HG03565 (cell line): ENCODE measurements at regions not wholly inside any gene's neighbourhood (a gene's known extent, or its start where the extent isn't known, plus 50 kb on each side); places are given as distances from the start of the nearest gene placed in this dataset.

Source experiments
- ATAC-seq: cut with Tn5 transposase; IDR thresholded peaks from one replicate; pipeline ENCODE4 v1.9.1; 2021; ENCODE audit warnings: mild to moderate bottlenecking, moderate library complexity; ENCODE audit not compliant: unreplicated experiment

DNA sequence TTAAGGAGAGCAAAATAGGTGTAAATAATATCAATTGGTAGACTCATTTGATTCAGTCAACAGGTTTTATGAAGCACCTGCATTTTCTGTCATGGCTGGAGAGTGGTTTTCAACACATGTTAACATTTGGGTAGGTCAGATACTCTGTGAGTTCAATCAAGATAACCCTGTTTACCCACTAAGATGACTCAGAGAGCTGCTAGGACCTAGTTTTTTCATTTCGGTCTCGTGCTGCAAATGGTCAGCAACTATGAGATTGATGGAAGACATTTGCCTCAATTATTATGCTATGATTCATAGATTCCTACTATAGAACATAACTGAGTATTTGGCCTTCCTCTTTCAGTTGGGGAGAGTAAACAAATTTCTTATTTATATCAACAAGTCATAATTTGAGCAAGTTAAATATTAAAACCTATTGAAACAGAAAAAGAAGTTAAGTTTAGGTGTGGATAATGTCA, 391.4 kb upstream of the CITED2 start:
- ATAC-seq: no peak

DNA sequence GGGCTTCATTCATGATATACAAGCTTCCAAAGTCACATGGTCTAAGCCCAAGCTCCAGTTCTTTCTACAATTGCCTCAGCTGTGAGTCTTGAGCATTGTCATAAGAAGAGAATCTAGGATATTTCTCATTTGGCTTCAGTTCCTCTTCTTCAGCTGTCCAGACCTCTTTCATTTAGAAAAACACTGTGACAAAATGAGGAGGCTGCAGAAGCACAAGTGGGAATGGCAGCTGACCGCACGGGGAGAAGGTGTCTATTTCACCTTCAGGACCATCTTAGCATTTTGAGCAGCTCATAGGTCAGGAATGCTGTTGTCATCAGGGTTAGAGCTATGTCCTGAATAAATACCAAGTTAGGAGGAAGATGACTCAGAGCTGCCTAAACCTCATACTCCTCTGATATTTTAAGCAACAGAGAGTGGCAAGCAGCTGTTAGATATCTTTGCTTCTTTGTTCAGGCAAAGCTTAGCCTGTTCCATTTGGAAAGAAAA, 390.1 kb upstream of the CITED2 start:
- ATAC-seq: peak; percentile 76

DNA sequence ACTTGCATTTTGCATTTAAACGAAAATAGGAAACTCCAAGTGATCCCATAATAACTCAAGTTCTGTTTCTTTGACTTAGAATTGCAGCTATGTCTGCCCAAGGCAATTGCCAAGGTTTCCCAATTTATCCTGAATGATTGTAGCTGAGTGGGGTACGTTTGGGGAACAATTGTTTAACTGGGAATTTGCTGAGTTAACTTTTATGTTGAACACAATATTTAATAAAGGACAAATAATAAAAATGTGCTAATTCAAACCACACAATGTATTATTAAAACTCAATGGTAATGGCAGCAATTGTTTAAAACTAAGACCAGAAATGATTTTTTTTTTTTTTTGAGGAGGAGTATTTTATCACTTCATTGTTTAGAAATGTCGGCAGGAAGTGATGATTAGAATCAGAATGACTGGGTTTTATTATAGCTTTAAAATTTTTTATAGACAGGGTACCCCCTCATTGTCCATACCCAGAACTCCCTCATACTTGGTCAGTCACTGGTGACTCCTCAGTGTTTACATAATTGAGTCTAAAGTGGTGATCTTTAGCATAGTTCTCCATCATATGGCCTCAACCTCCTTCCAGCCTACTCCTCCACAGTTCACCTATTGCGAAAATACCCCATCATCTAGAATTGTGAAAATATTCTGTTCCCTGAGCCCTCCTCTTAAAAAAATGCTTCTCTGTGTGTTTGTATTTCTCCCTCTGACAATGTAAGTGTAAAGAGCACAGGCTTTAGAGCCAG, 389.2 kb upstream of the CITED2 start:
- no peak for ATAC-seq

DNA sequence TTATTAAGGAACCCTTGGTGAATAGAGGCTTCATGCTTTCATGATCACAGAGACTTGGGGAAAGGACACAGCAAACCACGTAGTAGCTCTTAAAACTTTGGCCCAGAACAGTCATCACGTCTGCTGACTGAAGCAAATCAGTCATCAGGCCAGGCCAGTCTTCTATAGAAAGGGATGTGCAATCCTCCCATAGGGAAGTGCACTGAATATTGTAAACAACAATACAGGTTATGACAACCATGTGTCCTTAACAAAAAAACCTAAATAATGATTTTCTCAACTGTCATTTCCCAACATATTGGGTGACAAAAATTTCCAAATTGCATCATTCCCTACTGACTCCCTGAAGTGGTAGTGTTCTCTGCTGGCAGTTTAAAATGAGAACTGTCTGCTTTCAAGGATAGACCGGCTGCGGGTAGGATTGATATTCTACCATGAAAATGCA, 388.2 kb upstream of the CITED2 start:
- peak; percentile 22 for ATAC-seq

GRCh38 chr6:139760128-139760527, 385.7 kb upstream of the CITED2 start:
- no peak for ATAC-seq

GRCh38 chr6:139759086-139759485, 384.6 kb upstream of the CITED2 start:
- ATAC-seq: no peak

- ATAC-seq: no peak
Measured at GRCh38 chr6:139758209-139758611, 383.8 kb upstream of the CITED2 start.

GRCh38 chr6:139757784-139758183, 383.3 kb upstream of the CITED2 start:
- no peak for ATAC-seq

- no peak for ATAC-seq
Measured at GRCh38 chr6:139756381-139756780, 381.9 kb upstream of the CITED2 start.

- no peak for ATAC-seq
Measured at GRCh38 chr6:139754898-139755775, 380.7 kb upstream of the CITED2 start.

- no peak for ATAC-seq
Measured at GRCh38 chr6:139753198-139753861, 378.9 kb upstream of the CITED2 start.

- no peak for ATAC-seq
Measured at GRCh38 chr6:139752086-139752485, 377.6 kb upstream of the CITED2 start.

- no peak for ATAC-seq
Measured at GRCh38 chr6:139751179-139751578, 376.7 kb upstream of the CITED2 start.

- ATAC-seq: no peak
Measured at GRCh38 chr6:139748353-139749146, 374.1 kb upstream of the CITED2 start.

GRCh38 chr6:139747154-139747553, 372.7 kb upstream of the CITED2 start:
- ATAC-seq: no peak

- no peak for ATAC-seq
Measured at GRCh38 chr6:139744891-139745290, 370.4 kb upstream of the CITED2 start.

DNA sequence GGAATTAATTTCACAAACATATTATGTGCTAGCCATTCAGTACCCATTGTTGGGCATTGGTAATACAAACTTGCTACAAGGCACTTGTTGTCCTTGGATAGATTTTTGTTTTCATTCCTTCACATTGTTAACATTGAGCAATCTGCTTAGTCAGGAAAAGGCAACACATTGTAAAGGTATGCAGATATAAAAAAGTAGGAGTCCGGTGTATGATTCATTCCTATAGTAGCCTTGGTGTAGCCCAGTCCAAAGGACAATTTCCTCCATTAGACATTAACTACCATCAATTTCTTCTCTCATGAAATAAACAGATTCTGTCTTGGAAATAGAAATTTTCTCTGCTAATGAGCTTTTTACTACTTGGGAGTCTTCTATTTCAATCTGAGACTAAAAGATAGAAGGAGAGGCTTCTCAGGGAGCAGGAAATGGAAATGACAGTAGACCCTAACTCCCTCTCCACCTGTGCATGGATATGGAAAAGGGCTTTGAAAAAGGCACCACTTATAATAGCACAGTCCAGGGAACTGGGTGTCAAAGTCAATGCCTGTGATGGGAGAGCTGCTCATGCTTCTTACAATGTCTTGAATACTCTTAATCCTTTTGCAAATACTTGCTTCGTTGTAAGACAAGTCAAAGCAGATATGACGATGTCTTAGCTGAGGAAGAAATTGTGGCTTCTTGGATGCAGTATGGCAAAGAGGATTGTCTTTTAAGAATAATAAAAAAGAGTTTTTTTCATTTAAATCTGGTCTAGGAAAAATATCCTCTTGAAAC, 369.4 kb upstream of the CITED2 start:
- ATAC-seq: no peak

GRCh38 chr6:139742671-139743070, 368.2 kb upstream of the CITED2 start:
- no peak for ATAC-seq

GRCh38 chr6:139738801-139739455, 364.5 kb upstream of the CITED2 start:
- no peak for ATAC-seq
